GM19438 (cell line): ENCODE measurements at regions not wholly inside any gene's neighbourhood (a gene's known extent, or its start where the extent isn't known, plus 50 kb on each side); places are given as distances from the start of the nearest gene placed in this dataset.

Experiments used
- ATAC-seq: cut with Tn5 transposase; IDR thresholded peaks from one replicate; pipeline ENCODE4 v1.9.1; 2021; ENCODE audit warnings: low read depth; ENCODE audit not compliant: unreplicated experiment

GRCh38 chr14:82112210-82112839 lies 578.7 kb upstream of the SEL1L start:
- no peak for ATAC-seq

- ATAC-seq = no peak
Measured at GRCh38 chr14:82113007-82113406, 579.4 kb upstream of the SEL1L start.

- no peak for ATAC-seq
Measured at GRCh38 chr14:82113710-82114109, 580.1 kb upstream of the SEL1L start.

- ATAC-seq = no peak
Measured at GRCh38 chr14:82116721-82117120, 583.1 kb upstream of the SEL1L start.

- no peak for ATAC-seq
Measured at GRCh38 chr14:82122655-82123054, 589.0 kb upstream of the SEL1L start.

GRCh38 chr14:82124511-82124910 lies 590.9 kb upstream of the SEL1L start:
- no peak for ATAC-seq

GRCh38 chr14:82126006-82126405 lies 592.4 kb upstream of the SEL1L start:
- ATAC-seq = no peak

- ATAC-seq = no peak
Measured at GRCh38 chr14:82134411-82134810, 600.8 kb upstream of the SEL1L start.

- ATAC-seq = no peak
Measured at GRCh38 chr14:82138431-82138830, 604.8 kb upstream of the SEL1L start.

- no peak for ATAC-seq
Measured at GRCh38 chr14:82146846-82147245, 613.2 kb upstream of the SEL1L start.

- ATAC-seq = no peak
Measured at GRCh38 chr14:82153689-82154088, 620.0 kb upstream of the SEL1L start.

- no peak for ATAC-seq
Measured at GRCh38 chr14:82159624-82160023, 626.0 kb upstream of the SEL1L start.

GRCh38 chr14:82180139-82180538 lies 646.5 kb upstream of the SEL1L start:
- ATAC-seq = no peak

GRCh38 chr14:82182646-82183045 lies 649.0 kb upstream of the SEL1L start:
- no peak for ATAC-seq

- no peak for ATAC-seq
Measured at GRCh38 chr14:82190742-82191141, 657.1 kb upstream of the SEL1L start.

GRCh38 chr14:82192387-82192786 lies 658.7 kb upstream of the SEL1L start:
- ATAC-seq = no peak

- no peak for ATAC-seq
Measured at GRCh38 chr14:82223276-82223675, 689.6 kb upstream of the SEL1L start.

- no peak for ATAC-seq
Measured at GRCh38 chr14:82224610-82225009, 691.0 kb upstream of the SEL1L start.

GRCh38 chr14:82230748-82231147 lies 697.1 kb upstream of the SEL1L start:
- ATAC-seq = no peak

- ATAC-seq = no peak
Measured at GRCh38 chr14:82238649-82239048, 705.0 kb upstream of the SEL1L start.

GRCh38 chr14:82239223-82239622 lies 705.6 kb upstream of the SEL1L start:
- ATAC-seq = no peak

- ATAC-seq = no peak
Measured at GRCh38 chr14:82244791-82245190, 711.1 kb upstream of the SEL1L start.

- no peak for ATAC-seq
Measured at GRCh38 chr14:82251494-82251893, 717.8 kb upstream of the SEL1L start.
